WTC11 (cell line): ENCODE measurements at regions not wholly inside any gene's neighbourhood (a gene's known extent, or its start where the extent isn't known, plus 50 kb on each side); places are given as distances from the start of the nearest gene placed in this dataset.

Experiments
- ATAC-seq: fragments of 200-7000 bp; cut with Tn5 transposase; 2 replicates; pipeline ENCODE4 v1.10.0; 2021; ENCODE audit warnings: mild to moderate bottlenecking, moderate library complexity
- CTCF ChIA-PET: fragments of 300-600 bp; sonication (Branson Sonifier 250); formaldehyde crosslinking; loops from one replicate; lab custom pipeline; 2021; ENCODE audit warnings: antibody characterized with exemption; lab: Charles Lee
- POLR2A ChIA-PET: fragments of 350-600 bp; sonication (Branson Sonifier 250); formaldehyde crosslinking; loops from one replicate; lab custom pipeline; 2021; ENCODE audit warnings: antibody characterized with exemption; lab: Charles Lee
- DNase-seq: peaks from one replicate; pipeline ENCODE4 v3.0.0; 2021; ENCODE audit warnings: low spot score
- H3K27ac Mint-ChIP-seq: 2 replicates; pipeline ENCODE4 v1.8.0; 2021; ENCODE audit warnings: mixed read lengths
- H3K27me3 Mint-ChIP-seq: 2 replicates; pipeline ENCODE4 v1.8.0; 2021; ENCODE audit warnings: low read depth, mild to moderate bottlenecking, moderate library complexity, mixed read lengths
- H3K36me3 Mint-ChIP-seq: 2 replicates; pipeline ENCODE4 v1.8.0; 2021; ENCODE audit warnings: mixed read lengths
- H3K4me1 Mint-ChIP-seq: 2 replicates; pipeline ENCODE4 v1.8.0; 2022; ENCODE audit warnings: mixed read lengths
- H3K4me3 Mint-ChIP-seq: 2 replicates; pipeline ENCODE4 v1.8.0; 2021; ENCODE audit warnings: mild to moderate bottlenecking, moderate library complexity, mixed read lengths
- H3K9me3 Mint-ChIP-seq: 2 replicates; pipeline ENCODE4 v1.8.0; 2021; ENCODE audit warnings: mixed read lengths
- CREM ChIP-seq: sonication (generic); formaldehyde crosslinking; IDR thresholded peaks from 2 replicates; pipeline ENCODE4 v1.8.1; 2022; ENCODE audit warnings: mild to moderate bottlenecking, missing genetic modification reagents, moderate library complexity
- FOXJ3 ChIP-seq: sonication (generic); formaldehyde crosslinking; IDR thresholded peaks from 2 replicates; pipeline ENCODE4 v1.9.0; 2021; ENCODE audit warnings: missing genetic modification reagents, mild to moderate bottlenecking, borderline replicate concordance
- FOXP1 ChIP-seq: sonication (generic); formaldehyde crosslinking; IDR thresholded peaks from 2 replicates; pipeline ENCODE4 v1.8.0; 2022; ENCODE audit warnings: missing genetic modification reagents, mild to moderate bottlenecking, moderate library complexity, borderline replicate concordance
- GRHL2 ChIP-seq: fragments of 250-450 bp; sonication (Bioruptor Pico); IDR thresholded peaks from 2 replicates; pipeline ENCODE4 v1.8.0; 2022; ENCODE audit warnings: mild to moderate bottlenecking, moderate library complexity; ENCODE audit not compliant: insufficient replicate concordance, severe bottlenecking
- GTF2I ChIP-seq: fragments of 250-450 bp; sonication (Bioruptor Pico); conservative IDR thresholded peaks from 2 replicates; pipeline ENCODE4 v1.4.0; 2021; ENCODE audit warnings: mild to moderate bottlenecking
- NR1H2 ChIP-seq: sonication (generic); formaldehyde crosslinking; IDR thresholded peaks from 2 replicates; pipeline ENCODE4 v1.9.0; 2021; ENCODE audit warnings: mild to moderate bottlenecking, moderate library complexity, missing genetic modification reagents
- SMAD4 ChIP-seq: sonication (generic); formaldehyde crosslinking; IDR thresholded peaks from 2 replicates; pipeline ENCODE4 v1.8.0; 2022; ENCODE audit warnings: mild to moderate bottlenecking, missing genetic modification reagents
- TP53 ChIP-seq: sonication (generic); formaldehyde crosslinking; IDR thresholded peaks from 2 replicates; pipeline ENCODE4 v1.8.1; 2023; ENCODE audit warnings: mild to moderate bottlenecking, missing genetic modification reagents
- ZNF317 ChIP-seq: sonication (generic); formaldehyde crosslinking; IDR thresholded peaks from 2 replicates; pipeline ENCODE4 v1.8.1; 2023; ENCODE audit warnings: low read depth, mild to moderate bottlenecking, moderate library complexity, missing genetic modification reagents, borderline replicate concordance
- ZNF671 ChIP-seq: fragments of 250-450 bp; sonication (Bioruptor Pico); IDR thresholded peaks from 2 replicates; pipeline ENCODE4 v1.8.0; 2021; ENCODE audit warnings: mild to moderate bottlenecking
- TF ChIP-seq, protein P1 (sequence below): fragments of 250-450 bp; sonication (Bioruptor Pico); conservative IDR thresholded peaks from 2 replicates; pipeline ENCODE4 v1.9.0; 2021; ENCODE audit warnings: mild to moderate bottlenecking
- TF ChIP-seq, protein P2 (sequence below): fragments of 250-450 bp; sonication (Bioruptor Pico); IDR thresholded peaks from 2 replicates; pipeline ENCODE4 v1.9.0; 2021; ENCODE audit warnings: mild to moderate bottlenecking
- TF ChIP-seq, protein P3 (sequence below): sonication (generic); formaldehyde crosslinking; IDR thresholded peaks from 2 replicates; pipeline ENCODE4 v1.8.0; 2022; ENCODE audit warnings: mild to moderate bottlenecking, missing genetic modification reagents
- TF ChIP-seq, protein P4 (sequence below): fragments of 250-450 bp; sonication (Bioruptor Pico); IDR thresholded peaks from 2 replicates; pipeline ENCODE4 v2.1.2; 2022; ENCODE audit warnings: mild to moderate bottlenecking, moderate library complexity
- TF ChIP-seq, protein P5 (sequence below): fragments of 250-450 bp; sonication (Bioruptor Pico); IDR thresholded peaks from 2 replicates; pipeline ENCODE4 v1.9.0; 2021; ENCODE audit warnings: mild to moderate bottlenecking, borderline replicate concordance
- TF ChIP-seq, protein P6 (sequence below): sonication (generic); formaldehyde crosslinking; IDR thresholded peaks from 2 replicates; pipeline ENCODE4 v1.8.0; 2022; ENCODE audit warnings: mild to moderate bottlenecking, missing genetic modification reagents
- TF ChIP-seq, protein P7 (sequence below): fragments of 250-450 bp; sonication (Bioruptor Pico); IDR thresholded peaks from 2 replicates; pipeline ENCODE4 v1.8.0; 2021; ENCODE audit warnings: mild to moderate bottlenecking
- TF ChIP-seq, protein P8 (sequence below): sonication (generic); formaldehyde crosslinking; IDR thresholded peaks from 2 replicates; pipeline ENCODE4 v1.8.1; 2023; ENCODE audit warnings: mild to moderate bottlenecking, missing genetic modification reagents
- TF ChIP-seq, protein P9 (sequence below): sonication (generic); formaldehyde crosslinking; IDR thresholded peaks from 2 replicates; pipeline ENCODE4 v1.8.1; 2023; ENCODE audit warnings: mild to moderate bottlenecking, missing genetic modification reagents, moderate library complexity

DNA sequence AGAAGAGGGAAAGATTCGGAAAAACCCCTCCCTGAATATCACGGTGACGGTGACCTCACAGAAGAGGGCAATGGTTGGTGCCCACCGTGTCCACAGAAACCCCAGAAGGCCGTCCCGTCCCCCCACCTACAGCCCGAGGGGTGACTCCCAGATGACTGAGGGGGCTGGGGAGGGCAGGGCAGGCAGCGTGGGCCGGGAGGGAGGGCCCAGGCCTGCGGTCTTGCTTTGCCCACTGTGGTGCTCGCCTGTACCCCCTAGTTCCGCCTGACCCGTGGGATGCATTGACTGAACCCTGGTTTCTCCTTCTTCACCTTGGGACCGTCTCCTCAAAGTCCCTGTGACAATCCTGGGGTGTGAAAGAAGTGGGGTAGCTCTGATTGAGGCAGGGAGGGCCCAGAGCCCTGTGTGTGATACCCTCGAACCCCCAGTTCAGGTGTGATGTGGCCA lies 526.7 kb downstream of the BRD1 start:
- Mint-ChIP-seq H3K4me3 (no peak overlapping the region), H3K9me3 (no peaks in the 10 kb centered on the region), H3K4me1 (peaks cover 5% of the 10 kb centered on the region; the same call in 1 of the 2 replicates), H3K27me3 (peaks cover 4% of the 10 kb centered on the region; the same call in 1 of the 2 replicates), H3K36me3 (no peaks in the 10 kb centered on the region), H3K27ac (no peak overlapping the region)
- DNase-seq (no peak), ATAC-seq (no peak)
- ChIA-PET POLR2A (no interaction called here), CTCF (interaction anchor here (3.0 kb wide), 1 partner anchor 254 kb away, joined by 14 read pairs; no protein-coding TSS in a partner anchor)
- TF ChIP-seq FOXJ3 (CRISPR knock-in tag) (no peak), TP53 (CRISPR knock-in tag) (no peak), GTF2I (CRISPR knock-in tag) (no peak), GRHL2 (CRISPR knock-in tag) (no peak), ZNF671 (CRISPR knock-in tag) (no peak), CREM (no peak), NR1H2 (CRISPR knock-in tag) (no peak), ZNF317 (no peak), FOXP1 (CRISPR knock-in tag) (no peak), SMAD4 (CRISPR knock-in tag) (no peak)
- TF ChIP-seq, protein P1, sequence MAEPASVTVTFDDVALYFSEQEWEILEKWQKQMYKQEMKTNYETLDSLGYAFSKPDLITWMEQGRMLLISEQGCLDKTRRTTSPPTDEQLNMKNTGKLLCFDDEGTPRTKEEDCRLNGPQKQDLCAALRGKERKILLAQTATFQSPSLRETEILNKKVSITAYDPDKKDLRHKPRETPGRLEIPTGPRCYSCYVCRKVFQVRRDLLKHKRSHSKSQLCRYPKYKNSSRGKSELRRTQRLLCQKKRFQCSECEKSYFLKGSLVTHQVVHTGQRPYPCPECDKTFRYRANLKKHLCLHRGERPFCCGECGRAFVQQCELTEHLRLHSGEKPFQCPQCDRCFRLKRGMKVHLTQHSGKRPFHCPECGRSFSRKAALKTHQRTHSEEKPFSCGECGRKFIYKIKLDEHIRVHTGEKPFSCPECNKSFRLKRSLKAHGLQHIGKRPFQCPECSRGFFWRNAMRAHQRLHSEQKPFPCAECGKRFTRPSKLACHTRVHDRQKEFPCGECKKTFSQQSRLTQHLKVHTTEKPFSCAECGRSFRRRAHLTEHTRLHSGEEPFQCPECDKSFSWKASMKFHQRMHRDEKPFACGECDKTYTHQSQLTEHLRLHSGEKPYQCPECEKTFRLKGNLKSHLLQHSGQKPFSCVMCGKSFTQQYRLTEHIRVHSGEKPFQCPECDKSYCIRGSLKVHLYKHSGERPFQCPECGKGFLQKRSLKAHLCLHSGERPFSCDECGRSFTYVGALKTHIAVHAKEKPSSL = no peak
- TF ChIP-seq, protein P2, sequence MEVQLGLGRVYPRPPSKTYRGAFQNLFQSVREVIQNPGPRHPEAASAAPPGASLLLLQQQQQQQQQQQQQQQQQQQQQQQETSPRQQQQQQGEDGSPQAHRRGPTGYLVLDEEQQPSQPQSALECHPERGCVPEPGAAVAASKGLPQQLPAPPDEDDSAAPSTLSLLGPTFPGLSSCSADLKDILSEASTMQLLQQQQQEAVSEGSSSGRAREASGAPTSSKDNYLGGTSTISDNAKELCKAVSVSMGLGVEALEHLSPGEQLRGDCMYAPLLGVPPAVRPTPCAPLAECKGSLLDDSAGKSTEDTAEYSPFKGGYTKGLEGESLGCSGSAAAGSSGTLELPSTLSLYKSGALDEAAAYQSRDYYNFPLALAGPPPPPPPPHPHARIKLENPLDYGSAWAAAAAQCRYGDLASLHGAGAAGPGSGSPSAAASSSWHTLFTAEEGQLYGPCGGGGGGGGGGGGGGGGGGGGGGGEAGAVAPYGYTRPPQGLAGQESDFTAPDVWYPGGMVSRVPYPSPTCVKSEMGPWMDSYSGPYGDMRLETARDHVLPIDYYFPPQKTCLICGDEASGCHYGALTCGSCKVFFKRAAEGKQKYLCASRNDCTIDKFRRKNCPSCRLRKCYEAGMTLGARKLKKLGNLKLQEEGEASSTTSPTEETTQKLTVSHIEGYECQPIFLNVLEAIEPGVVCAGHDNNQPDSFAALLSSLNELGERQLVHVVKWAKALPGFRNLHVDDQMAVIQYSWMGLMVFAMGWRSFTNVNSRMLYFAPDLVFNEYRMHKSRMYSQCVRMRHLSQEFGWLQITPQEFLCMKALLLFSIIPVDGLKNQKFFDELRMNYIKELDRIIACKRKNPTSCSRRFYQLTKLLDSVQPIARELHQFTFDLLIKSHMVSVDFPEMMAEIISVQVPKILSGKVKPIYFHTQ (CRISPR knock-in tag) = no peak
- TF ChIP-seq, protein P3, sequence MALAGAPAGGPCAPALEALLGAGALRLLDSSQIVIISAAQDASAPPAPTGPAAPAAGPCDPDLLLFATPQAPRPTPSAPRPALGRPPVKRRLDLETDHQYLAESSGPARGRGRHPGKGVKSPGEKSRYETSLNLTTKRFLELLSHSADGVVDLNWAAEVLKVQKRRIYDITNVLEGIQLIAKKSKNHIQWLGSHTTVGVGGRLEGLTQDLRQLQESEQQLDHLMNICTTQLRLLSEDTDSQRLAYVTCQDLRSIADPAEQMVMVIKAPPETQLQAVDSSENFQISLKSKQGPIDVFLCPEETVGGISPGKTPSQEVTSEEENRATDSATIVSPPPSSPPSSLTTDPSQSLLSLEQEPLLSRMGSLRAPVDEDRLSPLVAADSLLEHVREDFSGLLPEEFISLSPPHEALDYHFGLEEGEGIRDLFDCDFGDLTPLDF = no peak
- TF ChIP-seq, protein P4, sequence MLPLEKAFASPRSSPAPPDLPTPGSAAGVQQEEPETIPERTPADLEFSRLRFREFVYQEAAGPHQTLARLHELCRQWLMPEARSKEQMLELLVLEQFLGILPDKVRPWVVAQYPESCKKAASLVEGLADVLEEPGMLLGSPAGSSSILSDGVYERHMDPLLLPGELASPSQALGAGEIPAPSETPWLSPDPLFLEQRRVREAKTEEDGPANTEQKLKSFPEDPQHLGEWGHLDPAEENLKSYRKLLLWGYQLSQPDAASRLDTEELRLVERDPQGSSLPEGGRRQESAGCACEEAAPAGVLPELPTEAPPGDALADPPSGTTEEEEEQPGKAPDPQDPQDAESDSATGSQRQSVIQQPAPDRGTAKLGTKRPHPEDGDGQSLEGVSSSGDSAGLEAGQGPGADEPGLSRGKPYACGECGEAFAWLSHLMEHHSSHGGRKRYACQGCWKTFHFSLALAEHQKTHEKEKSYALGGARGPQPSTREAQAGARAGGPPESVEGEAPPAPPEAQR (CRISPR knock-in tag) = no peak
- TF ChIP-seq, protein P5, sequence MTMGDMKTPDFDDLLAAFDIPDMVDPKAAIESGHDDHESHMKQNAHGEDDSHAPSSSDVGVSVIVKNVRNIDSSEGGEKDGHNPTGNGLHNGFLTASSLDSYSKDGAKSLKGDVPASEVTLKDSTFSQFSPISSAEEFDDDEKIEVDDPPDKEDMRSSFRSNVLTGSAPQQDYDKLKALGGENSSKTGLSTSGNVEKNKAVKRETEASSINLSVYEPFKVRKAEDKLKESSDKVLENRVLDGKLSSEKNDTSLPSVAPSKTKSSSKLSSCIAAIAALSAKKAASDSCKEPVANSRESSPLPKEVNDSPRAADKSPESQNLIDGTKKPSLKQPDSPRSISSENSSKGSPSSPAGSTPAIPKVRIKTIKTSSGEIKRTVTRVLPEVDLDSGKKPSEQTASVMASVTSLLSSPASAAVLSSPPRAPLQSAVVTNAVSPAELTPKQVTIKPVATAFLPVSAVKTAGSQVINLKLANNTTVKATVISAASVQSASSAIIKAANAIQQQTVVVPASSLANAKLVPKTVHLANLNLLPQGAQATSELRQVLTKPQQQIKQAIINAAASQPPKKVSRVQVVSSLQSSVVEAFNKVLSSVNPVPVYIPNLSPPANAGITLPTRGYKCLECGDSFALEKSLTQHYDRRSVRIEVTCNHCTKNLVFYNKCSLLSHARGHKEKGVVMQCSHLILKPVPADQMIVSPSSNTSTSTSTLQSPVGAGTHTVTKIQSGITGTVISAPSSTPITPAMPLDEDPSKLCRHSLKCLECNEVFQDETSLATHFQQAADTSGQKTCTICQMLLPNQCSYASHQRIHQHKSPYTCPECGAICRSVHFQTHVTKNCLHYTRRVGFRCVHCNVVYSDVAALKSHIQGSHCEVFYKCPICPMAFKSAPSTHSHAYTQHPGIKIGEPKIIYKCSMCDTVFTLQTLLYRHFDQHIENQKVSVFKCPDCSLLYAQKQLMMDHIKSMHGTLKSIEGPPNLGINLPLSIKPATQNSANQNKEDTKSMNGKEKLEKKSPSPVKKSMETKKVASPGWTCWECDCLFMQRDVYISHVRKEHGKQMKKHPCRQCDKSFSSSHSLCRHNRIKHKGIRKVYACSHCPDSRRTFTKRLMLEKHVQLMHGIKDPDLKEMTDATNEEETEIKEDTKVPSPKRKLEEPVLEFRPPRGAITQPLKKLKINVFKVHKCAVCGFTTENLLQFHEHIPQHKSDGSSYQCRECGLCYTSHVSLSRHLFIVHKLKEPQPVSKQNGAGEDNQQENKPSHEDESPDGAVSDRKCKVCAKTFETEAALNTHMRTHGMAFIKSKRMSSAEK (CRISPR knock-in tag) = no peak
- TF ChIP-seq, protein P6, sequence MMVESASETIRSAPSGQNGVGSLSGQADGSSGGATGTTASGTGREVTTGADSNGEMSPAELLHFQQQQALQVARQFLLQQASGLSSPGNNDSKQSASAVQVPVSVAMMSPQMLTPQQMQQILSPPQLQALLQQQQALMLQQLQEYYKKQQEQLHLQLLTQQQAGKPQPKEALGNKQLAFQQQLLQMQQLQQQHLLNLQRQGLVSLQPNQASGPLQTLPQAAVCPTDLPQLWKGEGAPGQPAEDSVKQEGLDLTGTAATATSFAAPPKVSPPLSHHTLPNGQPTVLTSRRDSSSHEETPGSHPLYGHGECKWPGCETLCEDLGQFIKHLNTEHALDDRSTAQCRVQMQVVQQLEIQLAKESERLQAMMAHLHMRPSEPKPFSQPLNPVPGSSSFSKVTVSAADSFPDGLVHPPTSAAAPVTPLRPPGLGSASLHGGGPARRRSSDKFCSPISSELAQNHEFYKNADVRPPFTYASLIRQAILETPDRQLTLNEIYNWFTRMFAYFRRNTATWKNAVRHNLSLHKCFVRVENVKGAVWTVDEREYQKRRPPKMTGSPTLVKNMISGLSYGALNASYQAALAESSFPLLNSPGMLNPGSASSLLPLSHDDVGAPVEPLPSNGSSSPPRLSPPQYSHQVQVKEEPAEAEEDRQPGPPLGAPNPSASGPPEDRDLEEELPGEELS (CRISPR knock-in tag) = no peak
- TF ChIP-seq, protein P7, sequence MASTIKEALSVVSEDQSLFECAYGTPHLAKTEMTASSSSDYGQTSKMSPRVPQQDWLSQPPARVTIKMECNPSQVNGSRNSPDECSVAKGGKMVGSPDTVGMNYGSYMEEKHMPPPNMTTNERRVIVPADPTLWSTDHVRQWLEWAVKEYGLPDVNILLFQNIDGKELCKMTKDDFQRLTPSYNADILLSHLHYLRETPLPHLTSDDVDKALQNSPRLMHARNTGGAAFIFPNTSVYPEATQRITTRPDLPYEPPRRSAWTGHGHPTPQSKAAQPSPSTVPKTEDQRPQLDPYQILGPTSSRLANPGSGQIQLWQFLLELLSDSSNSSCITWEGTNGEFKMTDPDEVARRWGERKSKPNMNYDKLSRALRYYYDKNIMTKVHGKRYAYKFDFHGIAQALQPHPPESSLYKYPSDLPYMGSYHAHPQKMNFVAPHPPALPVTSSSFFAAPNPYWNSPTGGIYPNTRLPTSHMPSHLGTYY (CRISPR knock-in tag) = no peak
- TF ChIP-seq, protein P8, sequence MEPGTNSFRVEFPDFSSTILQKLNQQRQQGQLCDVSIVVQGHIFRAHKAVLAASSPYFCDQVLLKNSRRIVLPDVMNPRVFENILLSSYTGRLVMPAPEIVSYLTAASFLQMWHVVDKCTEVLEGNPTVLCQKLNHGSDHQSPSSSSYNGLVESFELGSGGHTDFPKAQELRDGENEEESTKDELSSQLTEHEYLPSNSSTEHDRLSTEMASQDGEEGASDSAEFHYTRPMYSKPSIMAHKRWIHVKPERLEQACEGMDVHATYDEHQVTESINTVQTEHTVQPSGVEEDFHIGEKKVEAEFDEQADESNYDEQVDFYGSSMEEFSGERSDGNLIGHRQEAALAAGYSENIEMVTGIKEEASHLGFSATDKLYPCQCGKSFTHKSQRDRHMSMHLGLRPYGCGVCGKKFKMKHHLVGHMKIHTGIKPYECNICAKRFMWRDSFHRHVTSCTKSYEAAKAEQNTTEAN (CRISPR knock-in tag) = no peak
- TF ChIP-seq, protein P9, sequence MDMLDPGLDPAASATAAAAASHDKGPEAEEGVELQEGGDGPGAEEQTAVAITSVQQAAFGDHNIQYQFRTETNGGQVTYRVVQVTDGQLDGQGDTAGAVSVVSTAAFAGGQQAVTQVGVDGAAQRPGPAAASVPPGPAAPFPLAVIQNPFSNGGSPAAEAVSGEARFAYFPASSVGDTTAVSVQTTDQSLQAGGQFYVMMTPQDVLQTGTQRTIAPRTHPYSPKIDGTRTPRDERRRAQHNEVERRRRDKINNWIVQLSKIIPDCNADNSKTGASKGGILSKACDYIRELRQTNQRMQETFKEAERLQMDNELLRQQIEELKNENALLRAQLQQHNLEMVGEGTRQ (CRISPR knock-in tag) = no peak
